IMR-90 (cell line): ENCODE measurements at regions not wholly inside any gene's neighbourhood (a gene's known extent, or its start where the extent isn't known, plus 50 kb on each side); places are given as distances from the start of the nearest gene placed in this dataset.

ENCODE experiments used
- ATAC-seq: fragments of 200-7000 bp; cut with Tn5 transposase; 2 replicates; pipeline ENCODE4 v1.9.1; 2020; ENCODE audit warnings: low read depth, mild to moderate bottlenecking, moderate library complexity
- BruUV-seq: library from RNA; stranded (reverse); fragments of 400-500 nt; replicated peaks from 2 replicates; lab custom pipeline; 2021; lab: Mats Ljungman, UMichigan
- CTCF ChIA-PET: fragments of 300-600 bp; formaldehyde crosslinking; extraction: SDS; loops from one replicate; lab custom pipeline; 2021; ENCODE audit warnings: antibody characterized with exemption; lab: Yijun Ruan, JAX
- POLR2A ChIA-PET: fragments of 300-600 bp; sonication (Branson Sonifier 250); formaldehyde crosslinking; loops from one replicate; lab custom pipeline; 2022; ENCODE audit warnings: antibody characterized with exemption; ENCODE audit not compliant: unreplicated experiment; lab: Charles Lee
- DNase-seq: peaks from one replicate; pipeline ENCODE4 v3.0.0; 2013
- H2AFZ ChIP-seq: replicated peaks from 2 replicates; pipeline ENCODE3; 2013; ENCODE audit warnings: low read length, mild to moderate bottlenecking; ENCODE audit not compliant: poor library complexity
- H2AK5ac ChIP-seq: 2 replicates; pipeline ENCODE4 v1.6.1; 2013; ENCODE audit warnings: low read depth, low read length, inconsistent platforms
- H2AK9ac ChIP-seq: replicated peaks from 2 replicates; pipeline ENCODE3; 2013; ENCODE audit warnings: mild to moderate bottlenecking, low read depth, low read length, moderate library complexity; ENCODE audit not compliant: poor library complexity
- H2BK120ac ChIP-seq: 2 replicates; pipeline ENCODE4 v1.6.1; 2013; ENCODE audit warnings: low read depth, low read length, inconsistent platforms
- H2BK15ac ChIP-seq: 3 replicates; pipeline ENCODE4 v1.6.1; 2013; ENCODE audit warnings: low read depth, low read length, inconsistent platforms
- H2BK20ac ChIP-seq: 2 replicates; pipeline ENCODE4 v1.6.1; 2013; ENCODE audit warnings: low read depth, mild to moderate bottlenecking, inconsistent platforms, low read length, moderate library complexity
- H2BK5ac ChIP-seq: 2 replicates; pipeline ENCODE4 v1.6.1; 2013; ENCODE audit warnings: mild to moderate bottlenecking, low read depth, low read length, inconsistent platforms; ENCODE audit not compliant: poor library complexity, severe bottlenecking
- H3K14ac ChIP-seq: replicated peaks from 2 replicates; pipeline ENCODE4 v1.6.1; 2013; ENCODE audit warnings: low read depth, low read length, inconsistent platforms
- H3K18ac ChIP-seq: 2 replicates; pipeline ENCODE4 v1.6.1; 2013; ENCODE audit warnings: low read depth, low read length, control low read depth
- H3K23ac ChIP-seq: 2 replicates; pipeline ENCODE4 v1.6.1; 2013; ENCODE audit warnings: low read depth, low read length, inconsistent platforms
- H3K27ac ChIP-seq: 2 replicates; pipeline ENCODE4 v1.5.1; 2013; ENCODE audit warnings: mild to moderate bottlenecking, control low read depth, low read length; ENCODE audit not compliant: insufficient read depth
- H3K27me3 ChIP-seq: 2 replicates; pipeline ENCODE4 v1.6.1; 2013; ENCODE audit warnings: low read length; ENCODE audit not compliant: control insufficient read depth, insufficient read depth
- H3K36me3 ChIP-seq: 2 replicates; pipeline ENCODE4 v1.6.1; 2013; ENCODE audit warnings: low read length, mixed read lengths; ENCODE audit not compliant: control insufficient read depth, insufficient read depth
- H3K4ac ChIP-seq: 2 replicates; pipeline ENCODE4 v1.6.1; 2013; ENCODE audit warnings: low read depth, low read length, inconsistent platforms
- H3K4me1 ChIP-seq: 2 replicates; pipeline ENCODE4 v1.6.1; 2013; ENCODE audit warnings: low read length, mixed read lengths; ENCODE audit not compliant: control insufficient read depth, insufficient read depth
- H3K4me2 ChIP-seq: 2 replicates; pipeline ENCODE4 v1.6.1; 2013; ENCODE audit warnings: low read depth, mild to moderate bottlenecking, control low read depth, low read length, moderate library complexity
- H3K4me3 ChIP-seq: 2 replicates; pipeline ENCODE4 v1.5.1; 2013; ENCODE audit warnings: low read depth, mild to moderate bottlenecking, control low read depth, low read length, moderate library complexity; ENCODE audit not compliant: insufficient read depth
- H3K56ac ChIP-seq: 2 replicates; pipeline ENCODE4 v1.6.1; 2013; ENCODE audit warnings: low read length, inconsistent platforms; ENCODE audit not compliant: insufficient read depth; ENCODE audit errors: extremely low read depth
- H3K79me1 ChIP-seq, 2 experiments: 2 replicates each; pipeline ENCODE4 v1.6.1; 2013; ENCODE audit warnings: low read length in 2 of 2, inconsistent platforms in 1 of 2, low read depth in 1 of 2
- H3K9ac ChIP-seq: 2 replicates; pipeline ENCODE4 v1.6.1; 2013; ENCODE audit warnings: low read depth, low read length, control low read depth
- H3K9me1 ChIP-seq: 2 replicates; pipeline ENCODE4 v1.6.1; 2013; ENCODE audit warnings: low read length, inconsistent platforms; ENCODE audit not compliant: insufficient read depth
- H3K9me3 ChIP-seq: 2 replicates; pipeline ENCODE4 v1.6.1; 2013; ENCODE audit warnings: low read length; ENCODE audit not compliant: control insufficient read depth, insufficient read depth
- H4K20me1 ChIP-seq: 2 replicates; pipeline ENCODE4 v1.6.1; 2013; ENCODE audit warnings: low read length, inconsistent platforms; ENCODE audit not compliant: insufficient read depth
- H4K5ac ChIP-seq: 2 replicates; pipeline ENCODE4 v1.6.1; 2013; ENCODE audit warnings: mild to moderate bottlenecking, low read depth, low read length, control low read depth
- H4K8ac ChIP-seq, 2 experiments: 2 replicates each; pipeline ENCODE4 v1.6.1; 2013; ENCODE audit warnings: low read depth in 2 of 2, low read length in 2 of 2, control low read depth in 1 of 2, inconsistent platforms in 1 of 2
- H4K91ac ChIP-seq: 2 replicates; pipeline ENCODE4 v1.6.1; 2013; ENCODE audit warnings: low read depth, low read length, inconsistent platforms; ENCODE audit not compliant: insufficient read depth
- CHD1 ChIP-seq: IDR thresholded peaks from 2 replicates; pipeline ENCODE4 v1.6.1; 2012; ENCODE audit warnings: low read depth, low read length, improper control_type of control experiment
- FOS ChIP-seq: fragments of 150-350 bp; IDR thresholded peaks from 2 replicates; pipeline ENCODE4 v1.6.1; 2016; ENCODE audit warnings: low read depth, low read length
- MAFK ChIP-seq: IDR thresholded peaks from 2 replicates; pipeline ENCODE4 v1.6.1; 2012; ENCODE audit warnings: low read depth, low read length, improper control_type of control experiment
- MAZ ChIP-seq: IDR thresholded peaks from 2 replicates; pipeline ENCODE4 v1.6.1; 2012; ENCODE audit warnings: low read depth, mild to moderate bottlenecking, low read length, improper control_type of control experiment, moderate library complexity, borderline replicate concordance
- MXI1 ChIP-seq: IDR thresholded peaks from 2 replicates; pipeline ENCODE4 v1.6.1; 2012; ENCODE audit warnings: low read depth, mild to moderate bottlenecking, low read length, moderate library complexity, borderline replicate concordance
- POLR2A ChIP-seq: IDR thresholded peaks from 2 replicates; pipeline ENCODE4 v1.6.1; 2012; ENCODE audit warnings: mild to moderate bottlenecking, low read depth, low read length
- RAD21 ChIP-seq: IDR thresholded peaks from 2 replicates; pipeline ENCODE4 v1.6.1; 2012; ENCODE audit warnings: low read length, improper control_type of control experiment
- RCOR1 ChIP-seq: IDR thresholded peaks from 2 replicates; pipeline ENCODE4 v1.6.1; 2012; ENCODE audit warnings: mild to moderate bottlenecking, low read length, improper control_type of control experiment; ENCODE audit not compliant: insufficient replicate concordance
- RFX5 ChIP-seq: IDR thresholded peaks from 2 replicates; pipeline ENCODE4 v1.8.0; 2012; ENCODE audit warnings: low read depth, mild to moderate bottlenecking, low read length, moderate library complexity
- SMC3 ChIP-seq: fragments of 150-350 bp; IDR thresholded peaks from 2 replicates; pipeline ENCODE4 v1.6.1; 2016; ENCODE audit warnings: low read depth, mild to moderate bottlenecking, antibody characterized with exemption, low read length, moderate library complexity
- USF2 ChIP-seq: fragments of 150-350 bp; IDR thresholded peaks from 2 replicates; pipeline ENCODE4 v1.6.1; 2017; ENCODE audit warnings: mild to moderate bottlenecking, antibody characterized with exemption, low read length, low read depth
- WGBS, 2 experiments: methylation state at CpG; one replicate each; pipeline versions ENCODE4 v1.1.5 to v1.1.7; 2013; ENCODE audit warnings: missing lambda C conversion rate in 2 of 2; ENCODE audit not compliant: insufficient read length in 1 of 2; ENCODE audit errors: extremely low coverage in 2 of 2; 5-methylcytosine and 5-hydroxymethylcytosine counted together
- dilution Hi-C: fragments of 300-500 bp; cut with HindIII; formaldehyde crosslinking; loops from one replicate; pipeline ENCODE4 v1.14.3; 2018; ENCODE audit warnings: low sequenced_read_pairs; ENCODE audit not compliant: unreplicated experiment
- in situ Hi-C: fragments of 300-500 bp; cut with MboI; formaldehyde crosslinking; loops from 3 replicates; pipeline ENCODE4 v1.14.3; 2019; ENCODE audit warnings: low sequenced_read_pairs, inconsistent platforms, mixed read lengths
- intact Hi-C: fragments of 100-400 bp; cut with micrococcal nuclease; formaldehyde crosslinking; loops from 2 replicates; pipeline ENCODE4 v1.10.0; 2022

- no TSS peak for BruUV-seq
- H2AK5ac ChIP-seq: no peak overlapping the region
- ChIA-PET CTCF (no interaction called here), POLR2A (no interaction called here)
- H3K4me1 ChIP-seq: no peaks in the 10 kb centered on the region
- ATAC-seq: no peak
- no peaks in the 10 kb centered on the region for H3K27me3 ChIP-seq
- no peaks in the 10 kb centered on the region for H3K36me3 ChIP-seq
- no peak overlapping the region for H2AFZ ChIP-seq
- no peak overlapping the region for H2BK120ac ChIP-seq
- H3K18ac ChIP-seq: no peak overlapping the region
- no peaks in the 10 kb centered on the region for H4K20me1 ChIP-seq
- no peak overlapping the region for H4K8ac ChIP-seq
- H2BK5ac ChIP-seq: no peak overlapping the region
- no peak overlapping the region for H4K91ac ChIP-seq
- intact Hi-C loops: no loop called here
- no peak overlapping the region for H3K9ac ChIP-seq
- no peak overlapping the region for H3K14ac ChIP-seq
- H3K4ac ChIP-seq: no peak overlapping the region
- H3K79me1 ChIP-seq: no peaks in the 10 kb centered on the region
- WGBS, 2 experiments: no CpG with 5 or more reads among the region's 1 CpG
- in situ Hi-C loops: no loop called here
- dilution Hi-C loops: no loop called here
- no peak overlapping the region for H2BK15ac ChIP-seq
- no peaks in the 10 kb centered on the region for H3K9me1 ChIP-seq
- no peak overlapping the region for H2BK20ac ChIP-seq
- H3K23ac ChIP-seq: no peak overlapping the region
- H3K56ac ChIP-seq: no peak overlapping the region
- DNase-seq: no peak
- H3K9me3 ChIP-seq: no peaks in the 10 kb centered on the region
- no peak overlapping the region for H3K4me2 ChIP-seq
- H3K4me3 ChIP-seq: no peak overlapping the region
- H2AK9ac ChIP-seq: no peak overlapping the region
- H4K5ac ChIP-seq: no peak overlapping the region
- no peak overlapping the region for H3K27ac ChIP-seq
- no peak for TF ChIP-seq MXI1
- TF ChIP-seq SMC3: no peak
- TF ChIP-seq RCOR1: no peak
- TF ChIP-seq POLR2A: no peak
- TF ChIP-seq RAD21: no peak
- TF ChIP-seq MAFK: no peak
- no peak for TF ChIP-seq MAZ
- TF ChIP-seq FOS: no peak
- TF ChIP-seq CHD1: no peak
- no peak for TF ChIP-seq RFX5
- no peak for TF ChIP-seq USF2
Measured at GRCh38 chr11:87840786-87841185, 334.5 kb downstream of the RAB38 start.
